ENCODE measurements at regions not wholly inside any gene's neighbourhood (a gene's known extent, or its start where the extent isn't known, plus 50 kb on each side); places are given as distances from the start of the nearest gene placed in this dataset.

DNA sequence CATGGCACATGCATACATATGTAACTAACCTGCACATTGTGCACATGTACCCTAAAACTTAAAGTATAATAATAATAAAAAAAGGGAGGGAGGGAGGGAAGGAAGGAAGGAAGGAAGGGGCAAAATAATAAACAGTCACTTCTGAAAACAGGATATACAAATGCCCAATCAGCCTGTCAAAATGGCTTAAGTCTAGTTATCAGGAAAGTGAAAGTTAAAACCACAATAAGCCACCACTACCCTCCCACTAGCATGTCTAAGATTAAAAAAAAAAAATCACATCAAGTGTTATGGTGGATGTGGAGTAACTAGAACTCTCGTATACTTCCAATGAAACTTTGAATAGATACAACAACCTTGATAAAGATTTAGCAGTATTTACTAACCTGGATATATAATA, 145.6 kb upstream of the GMNC start:
- TF ChIP-seq, protein P1, sequence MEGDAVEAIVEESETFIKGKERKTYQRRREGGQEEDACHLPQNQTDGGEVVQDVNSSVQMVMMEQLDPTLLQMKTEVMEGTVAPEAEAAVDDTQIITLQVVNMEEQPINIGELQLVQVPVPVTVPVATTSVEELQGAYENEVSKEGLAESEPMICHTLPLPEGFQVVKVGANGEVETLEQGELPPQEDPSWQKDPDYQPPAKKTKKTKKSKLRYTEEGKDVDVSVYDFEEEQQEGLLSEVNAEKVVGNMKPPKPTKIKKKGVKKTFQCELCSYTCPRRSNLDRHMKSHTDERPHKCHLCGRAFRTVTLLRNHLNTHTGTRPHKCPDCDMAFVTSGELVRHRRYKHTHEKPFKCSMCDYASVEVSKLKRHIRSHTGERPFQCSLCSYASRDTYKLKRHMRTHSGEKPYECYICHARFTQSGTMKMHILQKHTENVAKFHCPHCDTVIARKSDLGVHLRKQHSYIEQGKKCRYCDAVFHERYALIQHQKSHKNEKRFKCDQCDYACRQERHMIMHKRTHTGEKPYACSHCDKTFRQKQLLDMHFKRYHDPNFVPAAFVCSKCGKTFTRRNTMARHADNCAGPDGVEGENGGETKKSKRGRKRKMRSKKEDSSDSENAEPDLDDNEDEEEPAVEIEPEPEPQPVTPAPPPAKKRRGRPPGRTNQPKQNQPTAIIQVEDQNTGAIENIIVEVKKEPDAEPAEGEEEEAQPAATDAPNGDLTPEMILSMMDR (IDR thresholded peaks at IDR 0.05), result no peak
- TF ChIP-seq ZFX (IDR thresholded peaks at IDR 0.05; ENCODE audit: borderline replicate concordance), result no peak
- no peak overlapping the region for H3K27ac ChIP-seq

DNA sequence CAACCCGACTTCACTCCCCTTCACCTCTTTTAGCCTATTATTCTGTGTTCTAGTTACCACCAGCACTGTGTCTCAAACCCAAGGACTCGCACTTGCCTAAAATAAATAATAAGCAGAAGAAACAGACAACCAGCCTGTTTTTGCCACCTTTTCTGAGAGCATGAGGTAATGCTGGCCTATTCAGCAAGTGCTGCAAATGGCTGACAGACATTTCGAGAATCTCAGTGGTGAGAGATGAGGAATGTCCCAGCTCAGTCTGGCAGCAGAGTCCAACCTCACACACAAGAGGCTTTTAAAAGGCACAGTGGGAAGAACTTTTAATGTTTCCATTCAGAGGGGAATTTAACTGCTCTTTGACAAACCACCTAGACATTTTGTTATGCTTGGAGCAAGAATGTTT, 143.3 kb upstream of the GMNC start:
- no peak overlapping the region for H3K27ac ChIP-seq
- TF ChIP-seq ZFX (IDR thresholded peaks at IDR 0.05; ENCODE audit: borderline replicate concordance), result no peak
- TF ChIP-seq, protein P1 (IDR thresholded peaks at IDR 0.05), result no peak

DNA sequence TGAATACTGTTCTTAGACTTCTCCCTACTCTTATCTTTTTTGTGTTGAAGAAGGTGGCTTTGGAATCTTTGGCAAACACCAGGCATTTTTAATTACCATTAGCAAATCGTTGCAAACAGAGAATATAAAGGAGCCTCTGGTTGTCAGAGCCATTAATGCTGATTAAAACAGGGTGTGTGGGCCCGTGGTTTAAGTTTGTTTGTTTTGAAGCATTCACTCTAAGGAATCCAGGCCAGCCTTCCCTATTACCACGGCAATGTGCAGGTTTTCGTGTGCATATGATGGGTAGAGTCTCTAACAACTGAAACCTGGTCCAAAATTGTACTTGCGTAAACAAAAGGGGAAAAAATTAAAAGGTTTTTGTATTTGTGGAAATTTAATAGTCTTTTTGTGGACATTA, 141.2 kb upstream of the GMNC start:
- no peak overlapping the region for H3K27ac ChIP-seq
- TF ChIP-seq, protein P1 (IDR thresholded peaks at IDR 0.05), result no peak
- no peak for TF ChIP-seq ZFX (IDR thresholded peaks at IDR 0.05; ENCODE audit: borderline replicate concordance)

DNA sequence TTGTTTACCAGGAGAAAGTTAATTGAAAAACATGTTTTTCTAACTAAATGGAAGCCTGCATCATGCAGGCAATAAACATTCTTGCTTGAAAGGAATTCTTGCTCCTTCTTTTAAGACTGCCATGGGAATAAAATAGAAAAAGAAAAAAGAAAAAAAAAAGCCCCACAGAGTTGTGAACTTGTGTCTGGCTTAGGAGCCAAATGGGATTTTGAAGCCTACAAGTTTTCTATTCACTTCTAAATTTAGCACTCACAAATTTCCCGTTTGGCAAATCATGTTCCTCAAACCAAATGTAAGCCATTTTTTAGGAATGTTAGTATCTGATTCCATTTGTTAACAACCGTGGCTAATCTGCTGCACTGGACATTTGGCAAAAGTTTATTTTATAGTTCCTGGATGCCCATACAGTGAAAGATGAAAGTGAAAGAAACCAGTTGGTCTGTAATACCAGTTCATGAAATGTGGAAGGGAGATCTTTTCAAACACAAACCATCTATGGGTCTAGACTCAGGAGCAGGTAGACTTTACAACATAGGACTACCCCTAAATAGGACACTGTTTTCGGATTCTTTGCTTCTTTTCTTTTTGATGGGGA, 133.8 kb upstream of the GMNC start:
- H3K27ac ChIP-seq, result no peak overlapping the region
- TF ChIP-seq, protein P1 (IDR thresholded peaks at IDR 0.05), result no peak
- TF ChIP-seq ZFX (IDR thresholded peaks at IDR 0.05; ENCODE audit: borderline replicate concordance), result no peak

DNA sequence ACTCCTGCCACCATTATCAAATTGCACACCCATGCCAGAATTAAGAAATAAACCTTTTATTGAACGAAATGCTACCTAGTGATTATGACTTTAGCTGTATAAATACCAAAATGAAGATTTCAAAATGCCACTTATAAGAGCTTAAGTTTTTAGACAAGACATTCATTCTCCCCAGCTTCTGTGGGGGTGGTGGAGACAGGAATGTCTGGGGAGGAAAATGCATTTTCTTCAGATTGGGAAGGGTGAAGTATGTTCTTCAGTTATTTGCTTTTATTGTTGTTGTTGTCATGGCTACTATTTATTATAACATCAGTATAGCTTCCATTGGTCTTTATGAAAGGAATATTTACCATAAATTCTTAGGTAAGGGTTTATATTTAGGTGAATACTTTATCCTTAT, 132.7 kb upstream of the GMNC start:
- no peak overlapping the region for H3K27ac ChIP-seq
- no peak for TF ChIP-seq ZFX (IDR thresholded peaks at IDR 0.05; ENCODE audit: borderline replicate concordance)
- TF ChIP-seq, protein P1 (IDR thresholded peaks at IDR 0.05), result no peak

DNA sequence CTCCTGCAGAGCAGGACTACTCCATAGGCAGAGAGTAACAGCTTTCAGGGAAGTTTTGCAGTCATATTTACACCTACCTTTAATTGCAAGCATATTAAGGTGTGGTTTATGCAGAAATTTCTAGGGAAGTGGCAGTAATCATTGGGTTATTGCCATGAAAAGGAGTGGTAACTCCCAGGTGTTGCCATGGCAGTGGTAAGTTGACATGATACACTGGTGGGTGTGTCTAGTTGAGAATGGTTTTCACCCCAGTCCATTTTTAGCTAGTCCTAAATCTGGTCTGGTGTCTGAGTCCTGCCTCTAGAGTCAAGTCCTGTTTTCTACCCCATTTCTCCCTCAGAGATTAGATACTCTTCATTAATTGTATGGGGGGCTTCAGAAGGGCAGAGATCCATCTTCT, 128.4 kb upstream of the GMNC start:
- TF ChIP-seq, protein P1 (IDR thresholded peaks at IDR 0.05), result no peak
- no peak for TF ChIP-seq ZFX (IDR thresholded peaks at IDR 0.05; ENCODE audit: borderline replicate concordance)
- H3K27ac ChIP-seq, result no peak overlapping the region

DNA sequence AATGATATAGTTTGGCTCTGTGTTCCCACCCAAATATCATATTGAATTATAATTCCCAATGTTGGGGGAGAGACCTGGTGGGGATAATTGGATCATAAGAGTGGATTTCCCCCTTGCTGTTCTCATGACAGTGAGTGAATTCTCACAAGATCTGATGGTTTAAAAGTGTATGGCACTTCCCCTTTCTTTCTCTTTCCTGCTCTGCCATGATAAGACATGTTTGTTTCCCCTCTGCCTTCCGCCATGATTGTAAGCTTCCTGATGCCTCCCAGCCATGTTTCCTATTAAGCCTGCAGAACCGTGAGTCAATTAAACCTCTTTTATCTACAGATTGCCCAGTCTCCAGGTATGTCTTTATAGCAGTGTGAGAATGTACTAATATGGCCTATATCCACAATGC, 126.7 kb upstream of the GMNC start:
- no peak overlapping the region for H3K27ac ChIP-seq
- no peak for TF ChIP-seq ZFX (IDR thresholded peaks at IDR 0.05; ENCODE audit: borderline replicate concordance)
- TF ChIP-seq, protein P1 (IDR thresholded peaks at IDR 0.05), result no peak
